Neural crest cell (in vitro differentiated cells): ENCODE measurements at regions not wholly inside any gene's neighbourhood (a gene's known extent, or its start where the extent isn't known, plus 50 kb on each side); places are given as distances from the start of the nearest gene placed in this dataset.

Source experiments
- DNase-seq: peaks from one replicate; pipeline ENCODE4 v3.0.0; 2021; ENCODE audit warnings: low read depth, mixed read lengths, low spot score
- H3K27ac Mint-ChIP-seq: one replicate; pipeline ENCODE4 v1.8.0; 2021; ENCODE audit warnings: mild to moderate bottlenecking, mixed read lengths; ENCODE audit not compliant: unreplicated experiment
- H3K27me3 Mint-ChIP-seq: 2 replicates; pipeline ENCODE4 v1.8.0; 2021; ENCODE audit warnings: low read depth, mild to moderate bottlenecking, mixed read lengths
- H3K36me3 Mint-ChIP-seq: 2 replicates; pipeline ENCODE4 v1.8.0; 2021; ENCODE audit warnings: low read depth, mild to moderate bottlenecking, mixed read lengths
- H3K4me1 Mint-ChIP-seq: 2 replicates; pipeline ENCODE4 v1.8.0; 2021; ENCODE audit warnings: mixed read lengths
- H3K4me3 Mint-ChIP-seq: one replicate; pipeline ENCODE4 v1.8.0; 2021; ENCODE audit warnings: mild to moderate bottlenecking, mixed read lengths
- H3K9me3 Mint-ChIP-seq: 2 replicates; pipeline ENCODE4 v1.8.0; 2021; ENCODE audit warnings: mixed read lengths
- CTCF ChIP-seq: fragments of 200-600 bp; sonication (generic); conservative IDR thresholded peaks from 2 replicates; pipeline ENCODE4 v1.5.0; 2021; ENCODE audit warnings: antibody characterized with exemption, mild to moderate bottlenecking

DNA sequence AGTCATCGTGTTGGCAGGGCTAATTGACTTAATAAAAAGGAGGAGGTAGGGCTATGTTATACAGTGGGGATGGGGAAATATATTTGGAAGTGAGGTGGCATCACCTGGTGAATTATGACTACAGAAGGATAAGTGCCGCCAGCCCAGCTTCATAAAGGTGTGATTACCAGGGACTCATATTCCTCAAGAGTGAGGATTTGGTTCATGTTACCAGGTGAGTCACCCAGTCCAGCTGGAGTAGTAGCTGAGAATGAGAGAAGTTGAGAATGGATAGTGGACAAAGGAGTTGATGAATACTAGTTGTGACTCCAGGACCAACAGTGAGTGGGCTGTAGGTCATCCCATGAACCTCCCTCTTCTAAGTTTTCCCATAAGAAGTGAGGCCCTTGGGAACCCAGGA is 143.0 kb upstream of the GALNT15 start:
- Mint-ChIP-seq H3K27me3 (peaks cover 20% of the 10 kb centered on the region), H3K27ac (no peak overlapping the region), H3K9me3 (peaks cover 8% of the 10 kb centered on the region), H3K4me3 (no peak overlapping the region), H3K36me3 (no peaks in the 10 kb centered on the region), H3K4me1 (peaks cover 4% of the 10 kb centered on the region)
- TF ChIP-seq CTCF = no peak
- no peak for DNase-seq

GRCh38 chr3:16033889-16034687 is 140.4 kb upstream of the GALNT15 start:
- H3K27me3 Mint-ChIP-seq = peaks cover 4% of the 10 kb centered on the region
- no peaks in the 10 kb centered on the region for H3K36me3 Mint-ChIP-seq
- peaks cover 8% of the 10 kb centered on the region for H3K9me3 Mint-ChIP-seq
- H3K27ac Mint-ChIP-seq = no peak overlapping the region
- no peaks in the 10 kb centered on the region for H3K4me1 Mint-ChIP-seq
- no peak for TF ChIP-seq CTCF
- no peak overlapping the region for H3K4me3 Mint-ChIP-seq
- no peak for DNase-seq

DNA sequence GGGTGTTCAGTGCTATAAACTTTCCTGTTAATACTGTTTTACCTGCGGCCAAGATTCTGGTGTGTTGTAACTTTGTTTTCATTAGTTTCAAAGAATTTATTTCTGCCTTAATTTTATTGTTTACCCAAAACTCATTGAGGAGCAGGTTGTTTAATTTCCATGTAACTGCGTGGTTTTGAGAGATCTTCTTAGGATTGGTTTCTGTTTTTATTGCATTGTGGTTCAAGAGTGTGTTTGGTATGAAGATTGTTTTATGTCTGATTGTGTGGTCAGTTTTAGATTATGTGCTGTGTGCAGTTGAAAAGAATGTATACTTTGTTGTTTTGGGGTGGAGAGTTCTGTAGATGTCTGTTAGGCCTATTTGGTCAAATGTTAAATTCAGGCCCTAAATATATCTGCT is 133.5 kb upstream of the GALNT15 start:
- Mint-ChIP-seq H3K4me3 (no peak overlapping the region), H3K9me3 (peaks cover 3% of the 10 kb centered on the region), H3K36me3 (no peaks in the 10 kb centered on the region), H3K4me1 (no peaks in the 10 kb centered on the region), H3K27me3 (no peaks in the 10 kb centered on the region), H3K27ac (no peak overlapping the region)
- no peak for DNase-seq
- TF ChIP-seq CTCF = no peak

GRCh38 chr3:16048435-16049318 is 125.8 kb upstream of the GALNT15 start:
- Mint-ChIP-seq H3K4me3 (no peak overlapping the region), H3K4me1 (peaks cover 4% of the 10 kb centered on the region)

More at GRCh38 chr3:16048435-16049318, 125.8 kb upstream of the GALNT15 start:
- Mint-ChIP-seq H3K27ac (no peak overlapping the region), H3K27me3 (no peaks in the 10 kb centered on the region), H3K36me3 (no peaks in the 10 kb centered on the region), H3K9me3 (no peaks in the 10 kb centered on the region)
- TF ChIP-seq CTCF = peak; percentile 84
- DNase-seq = peak; percentile 29
